ENCODE measurements at regions not wholly inside any gene's neighbourhood (a gene's known extent, or its start where the extent isn't known, plus 50 kb on each side); places are given as distances from the start of the nearest gene placed in this dataset.

DNA sequence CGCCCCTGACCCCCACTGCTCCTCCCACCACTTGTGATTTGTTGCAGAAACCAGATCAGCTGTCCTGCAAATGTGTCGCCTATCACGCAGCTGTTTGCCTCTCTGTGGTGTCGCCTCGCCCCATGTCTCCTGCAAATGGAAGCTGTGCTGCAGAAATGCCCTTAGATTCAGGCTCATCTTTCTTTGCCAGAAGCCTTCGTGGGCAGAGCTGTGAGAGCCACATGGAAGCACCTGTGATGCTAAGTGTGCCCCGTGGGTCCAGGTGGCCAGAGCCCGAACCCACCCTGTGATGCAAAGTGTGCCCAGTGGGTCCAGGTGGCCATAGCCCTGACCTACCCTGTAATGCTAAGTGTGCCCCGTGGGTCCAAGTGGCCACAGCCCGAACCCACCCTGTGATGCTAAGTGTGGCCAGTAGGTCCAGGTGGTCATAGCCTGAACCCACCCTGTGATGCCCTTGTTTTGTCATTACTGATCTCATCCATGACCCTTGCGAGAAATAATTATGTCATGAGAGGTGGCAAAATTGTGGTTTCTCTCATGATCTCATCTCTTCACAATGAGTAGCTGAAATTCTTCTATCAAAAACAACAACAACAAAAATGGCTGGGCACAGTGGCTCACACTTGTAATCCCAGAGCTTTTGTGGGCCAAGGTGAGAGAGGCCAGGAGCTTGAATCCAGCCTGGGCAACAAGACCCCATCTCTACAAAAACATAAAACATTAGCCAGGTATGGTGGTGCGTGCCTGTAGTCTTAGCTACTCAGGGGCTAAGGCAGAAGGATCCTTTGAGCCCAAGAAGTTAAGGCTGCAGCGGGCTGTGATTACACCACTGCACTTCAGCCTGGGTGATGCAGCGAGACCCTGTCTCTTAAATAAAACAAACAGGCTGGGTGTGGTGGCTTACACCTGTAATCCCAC, 187.4 kb downstream of the GOLGA6L6 start:
- TF ChIP-seq GABPA (IDR thresholded peaks at IDR 0.05; ENCODE audit: borderline replicate concordance, insufficient read depth, low read length) (no peak), POLR2A (IDR thresholded peaks at IDR 0.05; ENCODE audit: control extremely low read depth in 1 of 2, low read depth in 2 of 2, low read length in 2 of 2) (no peak), ASH2L (IDR thresholded peaks at IDR 0.05; ENCODE audit: low read length) (no peak), EZH2 (IDR thresholded peaks at IDR 0.05; ENCODE audit: low read depth, low read length, severe bottlenecking) (no peak)
